HUES64 (cell line): ENCODE measurements at regions not wholly inside any gene's neighbourhood (a gene's known extent, or its start where the extent isn't known, plus 50 kb on each side); places are given as distances from the start of the nearest gene placed in this dataset.
A peak's percentile ranks its signal among the peaks of the same experiment; 100 is the strongest.

ENCODE experiments used
- H3K27ac ChIP-seq: 2 replicates; pipeline ENCODE4 v1.7.0; 2013; ENCODE audit warnings: low read depth, low read length, inconsistent platforms
- H3K27me3 ChIP-seq: 2 replicates; pipeline ENCODE4 v1.6.1; 2013; ENCODE audit warnings: mild to moderate bottlenecking, low read length; ENCODE audit not compliant: insufficient read depth
- H3K36me3 ChIP-seq: 2 replicates; pipeline ENCODE4 v1.6.1; 2013; ENCODE audit warnings: mild to moderate bottlenecking, low read length; ENCODE audit not compliant: insufficient read depth
- H3K4me1 ChIP-seq: 2 replicates; pipeline ENCODE4 v1.6.1; 2013; ENCODE audit warnings: mild to moderate bottlenecking, low read length, moderate library complexity; ENCODE audit not compliant: insufficient read depth
- H3K4me3 ChIP-seq: 2 replicates; pipeline ENCODE4 v1.5.1; 2013; ENCODE audit warnings: mild to moderate bottlenecking, low read length, moderate library complexity
- H3K9ac ChIP-seq: 2 replicates; pipeline ENCODE4 v1.6.1; 2013; ENCODE audit warnings: mild to moderate bottlenecking, low read depth, low read length
- H3K9me3 ChIP-seq: 2 replicates; pipeline ENCODE4 v1.6.1; 2013; ENCODE audit warnings: low read depth, low read length; ENCODE audit not compliant: insufficient read depth
- WGBS: fragments of 150-250, 120-280 bp; methylation state at CpG from one replicate; pipeline ENCODE4 v1.1.7; 2013; ENCODE audit warnings: missing lambda C conversion rate; 5-methylcytosine and 5-hydroxymethylcytosine counted together

DNA sequence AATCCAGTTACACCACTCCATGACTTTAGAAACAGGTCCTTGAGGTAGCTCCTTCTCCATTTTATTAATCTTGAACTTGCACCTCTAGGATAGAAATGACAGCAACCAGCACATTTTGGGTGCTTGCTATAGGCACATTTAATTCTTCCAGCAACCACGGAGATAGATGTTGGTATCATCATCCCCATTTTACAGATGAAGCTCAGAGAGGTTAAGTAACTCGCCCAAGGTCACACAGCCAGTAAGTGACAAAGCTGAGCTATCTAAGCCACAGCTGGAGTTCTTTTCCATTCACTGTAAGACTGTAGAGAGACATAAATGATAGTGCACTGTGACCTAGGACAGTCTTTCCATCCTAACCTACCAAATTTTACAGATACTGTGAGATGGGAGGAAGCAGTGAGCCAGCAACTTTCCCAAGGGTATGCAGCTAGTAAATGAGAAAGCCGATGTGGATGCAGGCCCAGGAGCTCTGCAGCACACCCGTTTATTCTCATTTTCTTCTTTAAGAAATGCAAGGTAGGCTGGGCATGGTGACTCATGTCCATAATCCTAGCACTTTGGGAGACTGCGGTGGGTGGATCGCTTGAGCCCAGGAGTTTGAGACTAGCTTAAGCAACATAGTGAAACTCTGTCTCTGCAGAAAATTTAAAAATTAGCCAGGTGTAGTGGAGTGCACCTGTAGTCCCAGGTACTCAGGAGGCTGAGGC lies 103.2 kb downstream of the TBX5 start:
- WGBS: 60% methylated on average over 6 of the region's 6 CpGs

DNA sequence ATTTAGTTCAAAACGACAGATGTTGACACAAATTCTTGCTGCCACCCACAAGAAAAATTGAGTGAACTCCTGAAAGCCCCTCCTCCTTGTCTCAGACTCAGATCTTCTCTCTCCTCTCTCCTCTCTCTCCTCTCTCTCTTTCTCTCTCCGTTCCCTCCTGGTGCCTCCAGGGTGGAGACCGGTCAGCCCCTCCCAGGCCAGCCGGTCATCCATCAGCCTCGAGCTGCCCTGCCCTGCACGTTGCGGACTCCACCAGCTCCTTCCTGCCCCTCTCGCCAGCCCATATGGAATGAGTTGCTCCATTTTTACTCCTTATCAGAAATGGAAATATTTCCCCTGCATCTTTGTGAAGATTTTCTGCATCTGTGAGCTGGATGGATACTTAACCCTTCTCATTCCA lies 103.8 kb downstream of the TBX5 start:
- WGBS: 37% methylated on average over 8 of the region's 8 CpGs
- Histone ChIP-seq H3K36me3 (no peaks in the 10 kb centered on the region), H3K9ac (no peak overlapping the region), H3K9me3 (no peaks in the 10 kb centered on the region), H3K27me3 (no peaks in the 10 kb centered on the region), H3K4me3 (no peak overlapping the region), H3K27ac (no peak overlapping the region), H3K4me1 (peaks cover 12% of the 10 kb centered on the region; the same call in 1 of the 2 replicates)

More for the DNA sequence above, 103.2 kb downstream of the TBX5 start:
- peaks cover 12% of the 10 kb centered on the region; the same call in 1 of the 2 replicates for H3K4me1 ChIP-seq
- no peaks in the 10 kb centered on the region for H3K9me3 ChIP-seq
- H3K27me3 ChIP-seq: no peaks in the 10 kb centered on the region
- no peak overlapping the region for H3K9ac ChIP-seq
- no peaks in the 10 kb centered on the region for H3K36me3 ChIP-seq
- no peak overlapping the region for H3K27ac ChIP-seq
- no peak overlapping the region for H3K4me3 ChIP-seq

DNA sequence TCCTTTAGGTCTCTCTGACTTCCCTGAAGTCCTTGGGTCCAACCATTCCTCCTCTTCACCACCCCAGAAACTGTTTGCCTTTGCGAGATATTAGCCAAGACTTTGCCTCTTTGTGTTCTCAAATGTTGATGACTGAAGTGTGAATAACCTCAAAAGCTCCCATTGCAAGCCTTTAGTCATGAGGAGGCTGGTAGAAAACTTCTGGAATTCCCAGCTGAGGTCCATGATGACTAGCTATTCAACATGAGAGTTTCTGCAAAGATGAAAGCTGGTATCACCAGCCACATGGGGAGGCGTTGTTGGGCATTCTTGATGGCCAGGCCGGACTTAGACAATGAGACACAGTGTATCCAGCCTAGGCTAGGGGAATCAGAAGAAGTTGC lies 111.7 kb downstream of the TBX5 start:
- H3K36me3 ChIP-seq: no peaks in the 10 kb centered on the region
- no peak overlapping the region for H3K27ac ChIP-seq
- H3K27me3 ChIP-seq: no peaks in the 10 kb centered on the region
- H3K4me3 ChIP-seq: no peak overlapping the region
- no peak overlapping the region for H3K9ac ChIP-seq
- 93% methylated on average over 3 of the region's 3 CpGs for WGBS
- H3K4me1 ChIP-seq: no peaks in the 10 kb centered on the region
- H3K9me3 ChIP-seq: peaks cover 8% of the 10 kb centered on the region; the same call in 1 of the 2 replicates

DNA sequence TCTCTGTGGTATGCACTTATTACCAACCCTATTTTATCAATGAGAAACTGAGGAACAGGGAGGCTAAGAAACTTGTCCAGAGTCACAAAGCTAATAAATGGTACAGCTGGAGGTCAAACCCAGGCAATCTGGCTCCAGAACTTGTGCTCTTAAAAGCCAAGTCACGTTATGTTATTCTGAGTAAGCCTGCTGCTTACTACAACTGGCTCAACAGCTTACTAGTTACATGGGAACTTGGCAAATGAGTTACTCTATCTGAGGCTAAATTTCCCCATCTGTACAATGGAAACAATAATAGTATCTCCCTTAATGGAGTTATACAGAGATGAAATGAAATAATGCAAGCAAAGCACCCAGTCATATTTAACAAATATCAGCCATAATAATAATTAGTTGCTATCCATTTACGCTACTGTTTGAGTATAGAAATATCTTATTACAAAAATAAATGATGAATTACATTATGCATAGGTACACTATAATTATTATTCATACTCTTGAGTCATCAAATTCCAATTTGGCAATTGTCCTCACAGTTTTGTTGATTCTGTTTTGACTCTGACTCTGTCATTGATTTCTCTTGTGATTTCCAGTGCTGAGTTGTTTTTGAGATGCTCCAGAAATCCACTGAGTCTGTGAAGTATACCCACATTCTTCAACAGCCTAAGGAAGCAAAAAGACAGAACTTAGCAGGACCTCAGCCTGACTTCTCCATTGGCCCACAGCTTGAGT lies 112.2 kb downstream of the TBX5 start:
- 90% methylated on average over 1 of the region's 2 CpGs for WGBS
- H3K9me3 ChIP-seq: peaks cover 8% of the 10 kb centered on the region; the same call in 1 of the 2 replicates

DNA sequence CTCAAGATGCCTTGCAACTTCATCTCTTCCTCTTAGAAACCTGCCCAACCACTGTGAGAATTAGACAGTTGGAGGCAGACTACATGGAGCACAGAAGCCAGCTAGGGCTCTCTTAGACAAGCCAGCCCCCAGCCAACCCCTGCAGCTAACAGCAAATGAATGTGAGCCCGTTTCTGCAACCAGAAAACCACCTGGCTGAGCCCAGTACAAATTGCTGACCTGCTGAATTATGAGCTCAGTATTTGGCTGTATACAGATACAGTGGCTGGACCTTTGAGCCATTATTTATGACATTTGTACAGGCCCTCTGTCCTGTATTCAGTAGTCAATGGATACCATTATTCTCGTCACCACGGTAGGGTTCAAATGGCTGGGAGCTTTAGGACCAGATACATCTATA lies 112.9 kb downstream of the TBX5 start:
- 0 out of 2 replicates have a peak, but pooled peaks cover 3% of the 10 kb centered on the region for H3K4me1 ChIP-seq
- H3K9ac ChIP-seq: no peak overlapping the region
- H3K27me3 ChIP-seq: no peaks in the 10 kb centered on the region
- H3K4me3 ChIP-seq: no peak overlapping the region
- WGBS: 93% methylated on average over 3 of the region's 3 CpGs
- no peaks in the 10 kb centered on the region for H3K36me3 ChIP-seq
- no peak overlapping the region for H3K27ac ChIP-seq
- H3K9me3 ChIP-seq: peaks cover 8% of the 10 kb centered on the region; the same call in 1 of the 2 replicates

More for the DNA sequence above, 112.2 kb downstream of the TBX5 start:
- Histone ChIP-seq H3K4me3 (no peak overlapping the region), H3K27me3 (no peaks in the 10 kb centered on the region), H3K4me1 (no peaks in the 10 kb centered on the region), H3K36me3 (no peaks in the 10 kb centered on the region), H3K27ac (no peak overlapping the region), H3K9ac (no peak overlapping the region)

DNA sequence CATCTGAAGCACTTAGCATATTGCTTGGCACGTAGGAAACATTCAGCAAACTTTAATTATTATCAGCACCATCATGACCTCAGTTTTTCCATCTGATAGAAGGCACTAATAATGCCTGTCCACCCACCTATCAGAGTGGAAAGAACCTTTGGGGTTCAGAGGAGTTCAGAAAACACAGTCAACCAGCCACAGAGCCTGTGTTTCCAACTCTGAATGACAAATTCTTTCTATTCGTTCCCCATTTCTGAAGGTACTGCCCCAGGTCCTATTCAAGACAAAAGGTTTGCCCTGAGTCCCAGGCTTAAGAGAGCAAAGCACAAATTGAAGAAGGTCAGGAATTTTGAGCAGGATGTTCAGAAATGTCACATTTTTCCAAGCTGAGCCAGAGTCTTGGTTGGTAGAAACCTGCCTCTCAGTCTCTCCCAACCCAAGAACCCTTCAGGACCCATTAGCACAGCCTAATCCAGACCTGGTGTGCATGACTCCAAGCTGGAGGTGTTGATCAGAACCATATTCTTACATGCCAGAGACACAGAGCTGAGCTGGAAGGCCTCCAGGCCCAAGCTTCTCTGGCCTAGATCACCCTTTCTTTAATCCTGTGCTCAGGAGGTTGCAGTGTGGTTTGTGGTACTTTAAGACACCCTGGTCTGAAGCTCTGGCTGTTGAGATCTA lies 114.4 kb downstream of the TBX5 start:
- no peaks in the 10 kb centered on the region for H3K27me3 ChIP-seq
- H3K4me3 ChIP-seq: no peak overlapping the region
- 81% methylated on average over 2 of the region's 2 CpGs for WGBS
- H3K9me3 ChIP-seq: peaks cover 8% of the 10 kb centered on the region; the same call in 1 of the 2 replicates
- H3K4me1 ChIP-seq: peaks cover 10% of the 10 kb centered on the region
- no peaks in the 10 kb centered on the region for H3K36me3 ChIP-seq
- no peak overlapping the region for H3K27ac ChIP-seq
- H3K9ac ChIP-seq: no peak overlapping the region

DNA sequence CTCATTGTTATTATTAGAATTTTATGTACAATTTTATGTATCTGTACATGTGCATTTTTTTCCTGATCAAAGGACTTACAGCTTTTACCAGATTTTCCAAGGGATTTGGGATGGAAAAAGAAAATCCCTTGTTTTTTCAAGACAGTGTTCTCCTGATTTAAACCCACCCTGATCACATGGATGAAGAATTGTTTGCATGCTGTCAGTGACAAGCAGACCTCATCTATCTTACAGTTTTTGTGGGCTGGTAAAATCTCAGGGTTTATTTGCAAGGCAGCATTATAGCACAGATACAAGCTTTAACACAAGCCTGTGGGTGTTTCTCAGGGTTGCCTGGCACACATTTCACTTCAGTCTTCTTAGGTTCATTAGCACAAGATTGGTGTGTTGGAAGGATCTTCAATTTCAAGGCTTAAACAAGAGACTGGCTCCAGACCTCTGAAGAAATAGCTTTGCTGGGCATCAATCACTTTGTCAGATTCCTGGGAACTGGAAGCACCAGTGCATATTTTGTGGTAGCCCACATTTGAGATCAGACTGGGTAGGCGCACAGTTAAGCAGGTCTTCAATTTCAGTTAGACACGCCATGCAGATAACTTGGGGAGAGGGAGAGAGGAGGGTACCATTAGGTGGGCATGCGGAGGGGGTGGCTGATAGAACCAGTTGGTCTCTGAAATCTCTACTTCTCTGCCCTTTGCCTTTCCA lies 118.0 kb downstream of the TBX5 start:
- no peak overlapping the region for H3K9ac ChIP-seq
- WGBS: 96% methylated on average over 2 of the region's 3 CpGs
- H3K9me3 ChIP-seq: peaks cover 7% of the 10 kb centered on the region; the same call in 1 of the 2 replicates
- H3K27me3 ChIP-seq: no peaks in the 10 kb centered on the region
- no peak overlapping the region for H3K4me3 ChIP-seq
- no peak overlapping the region for H3K27ac ChIP-seq
- H3K36me3 ChIP-seq: no peaks in the 10 kb centered on the region
- peaks cover 25% of the 10 kb centered on the region for H3K4me1 ChIP-seq

DNA sequence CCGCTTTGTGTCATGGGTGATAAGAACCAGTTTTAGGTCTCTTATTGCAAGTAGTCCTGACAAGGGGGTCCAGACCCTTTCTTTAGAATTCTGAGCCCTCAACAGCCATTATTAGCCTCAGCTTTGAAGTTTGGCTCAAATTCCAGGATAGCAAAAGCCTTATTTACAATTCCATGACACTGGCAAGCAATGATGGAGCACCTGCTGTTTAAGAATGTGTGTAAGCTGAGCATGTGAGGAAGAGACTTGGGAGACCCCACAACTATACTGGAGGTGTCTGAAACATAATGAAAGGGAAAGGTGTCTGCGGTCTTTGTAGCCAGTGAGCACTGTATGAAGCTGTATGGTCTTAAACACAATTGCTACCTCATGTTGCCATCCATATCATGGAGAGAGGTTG lies 119.8 kb downstream of the TBX5 start:
- no peak overlapping the region for H3K9ac ChIP-seq
- no peaks in the 10 kb centered on the region for H3K9me3 ChIP-seq
- H3K27ac ChIP-seq: peak overlapping the region; percentile 87
- H3K27me3 ChIP-seq: no peaks in the 10 kb centered on the region
- no peaks in the 10 kb centered on the region for H3K36me3 ChIP-seq
- WGBS: 18% methylated on average over 1 of the region's 2 CpGs
- peaks cover 25% of the 10 kb centered on the region for H3K4me1 ChIP-seq
- 0 out of 2 replicates have a peak overlapping the region, but pooled peaks have one; percentile 8 for H3K4me3 ChIP-seq

DNA sequence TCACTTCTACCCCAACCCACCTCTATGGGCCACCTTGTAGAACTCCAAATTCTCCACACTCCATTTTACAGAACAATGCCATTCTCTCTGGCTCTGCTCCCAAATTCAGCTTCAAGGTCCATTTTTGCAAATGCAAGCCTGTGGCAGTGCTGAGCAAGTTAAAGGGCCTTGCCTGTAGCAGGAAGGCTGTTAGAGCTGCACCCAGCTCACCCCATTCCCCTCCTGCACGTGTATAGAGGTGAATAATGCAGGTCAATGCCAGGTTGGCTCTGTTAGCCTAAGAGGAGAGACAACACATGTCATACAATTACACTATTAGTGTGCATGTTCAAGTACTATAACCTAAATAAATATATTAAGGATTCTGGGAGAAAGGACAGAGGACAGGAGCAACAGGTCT lies 120.4 kb downstream of the TBX5 start:
- peak overlapping the region; percentile 87 for H3K27ac ChIP-seq
- no CpG with 5 or more reads among the region's 1 CpG for WGBS
- no peak overlapping the region for H3K9ac ChIP-seq
- no peaks in the 10 kb centered on the region for H3K36me3 ChIP-seq
- H3K9me3 ChIP-seq: no peaks in the 10 kb centered on the region
- no peak overlapping the region for H3K4me3 ChIP-seq
- no peaks in the 10 kb centered on the region for H3K27me3 ChIP-seq
- H3K4me1 ChIP-seq: peaks cover 25% of the 10 kb centered on the region

DNA sequence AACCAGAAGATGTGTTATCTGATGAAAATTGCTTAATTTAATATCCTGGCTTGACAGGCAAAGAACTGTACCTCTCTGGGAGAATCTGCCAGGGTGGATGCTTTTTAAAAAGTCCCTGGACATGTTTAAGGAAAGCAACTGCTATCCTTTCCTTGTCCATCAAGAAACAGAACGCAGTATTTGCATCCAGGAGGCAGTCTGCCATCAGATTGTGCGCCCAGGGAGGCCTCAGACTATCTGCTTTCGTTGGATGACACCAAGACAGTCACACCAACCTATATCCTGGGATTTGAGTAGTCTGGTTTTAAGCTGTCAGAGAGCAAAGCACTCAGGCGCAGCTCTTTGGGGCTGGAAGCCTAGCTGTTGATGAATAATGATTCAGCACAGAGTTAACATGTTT lies 121.9 kb downstream of the TBX5 start:
- Histone ChIP-seq H3K9me3 (no peaks in the 10 kb centered on the region), H3K4me1 (peaks cover 25% of the 10 kb centered on the region), H3K36me3 (no peaks in the 10 kb centered on the region), H3K4me3 (no peak overlapping the region), H3K9ac (no peak overlapping the region), H3K27me3 (no peaks in the 10 kb centered on the region), H3K27ac (no peak overlapping the region)
- WGBS: 92% methylated on average over 4 of the region's 4 CpGs
